Adrenal gland (tissue), 5 donors: ENCODE measurements at regions not wholly inside any gene's neighbourhood (a gene's known extent, or its start where the extent isn't known, plus 50 kb on each side); places are given as distances from the start of the nearest gene placed in this dataset.

Source experiments
- POLR2A ChIP-seq, 2 donors: fragments of 450-650 bp; IDR thresholded peaks; one replicate each; pipeline ENCODE4 v1.6.1; 2017; ENCODE audit warnings: antibody characterized with exemption in 2 of 2, mild to moderate bottlenecking in 2 of 2, moderate library complexity in 1 of 2
- TF ChIP-seq, protein P1 (sequence below), 6 experiments: fragments of 450-650 bp in 4 of 6; fragments of 200-600 bp in 2 of 6; sonication (generic) in 1 of 6; IDR thresholded peaks; 1 replicate in 5 of 6; 2 replicates in 1 of 6; pipeline versions ENCODE4 v1.5.1 to v1.8.0; 2016 to 2021; ENCODE audit warnings: antibody characterized with exemption in 6 of 6, mild to moderate bottlenecking in 2 of 6, moderate library complexity in 1 of 6
- donor health status: DM: no; HTN: no; CAD: no.

DNA sequence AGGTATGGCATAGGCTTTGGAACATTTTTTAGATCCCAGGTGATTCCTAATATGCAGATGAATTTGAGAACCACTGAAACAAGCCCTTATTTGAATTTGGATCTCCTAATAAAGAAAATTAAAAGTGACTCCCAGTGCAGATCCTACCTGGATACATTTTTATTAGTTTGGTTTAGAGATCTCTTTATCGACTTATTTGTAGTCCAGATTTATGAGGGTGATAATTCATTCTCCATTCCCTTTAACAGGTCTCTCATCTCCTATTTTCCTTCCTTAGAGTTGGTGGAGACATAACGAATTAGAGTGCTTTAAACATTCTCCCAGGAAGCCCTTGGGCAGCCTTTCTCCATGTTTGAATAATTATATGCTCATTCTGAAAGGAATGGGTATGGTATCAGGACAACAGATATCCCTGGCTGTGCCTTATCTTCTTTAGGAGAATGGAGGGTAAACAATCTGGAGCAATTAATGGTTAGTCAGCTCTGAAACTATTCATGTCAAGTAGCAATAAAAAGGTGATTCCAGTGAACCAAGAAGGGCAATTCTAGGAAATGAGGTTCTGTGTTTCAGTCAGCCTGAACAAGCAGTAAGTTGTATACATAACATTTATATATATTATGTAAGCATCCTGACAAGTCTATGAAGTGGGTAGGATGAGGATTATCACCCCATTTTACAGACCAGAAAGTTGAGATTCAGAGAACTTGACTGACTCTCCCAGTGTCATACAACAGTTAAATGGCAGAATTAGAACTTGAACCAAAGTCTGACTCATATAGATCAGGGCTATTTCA lies 53.9 kb upstream of the RCE1 start:
- TF ChIP-seq POLR2A (IDR thresholded peaks at IDR 0.05): no peak
- TF ChIP-seq, protein P1, sequence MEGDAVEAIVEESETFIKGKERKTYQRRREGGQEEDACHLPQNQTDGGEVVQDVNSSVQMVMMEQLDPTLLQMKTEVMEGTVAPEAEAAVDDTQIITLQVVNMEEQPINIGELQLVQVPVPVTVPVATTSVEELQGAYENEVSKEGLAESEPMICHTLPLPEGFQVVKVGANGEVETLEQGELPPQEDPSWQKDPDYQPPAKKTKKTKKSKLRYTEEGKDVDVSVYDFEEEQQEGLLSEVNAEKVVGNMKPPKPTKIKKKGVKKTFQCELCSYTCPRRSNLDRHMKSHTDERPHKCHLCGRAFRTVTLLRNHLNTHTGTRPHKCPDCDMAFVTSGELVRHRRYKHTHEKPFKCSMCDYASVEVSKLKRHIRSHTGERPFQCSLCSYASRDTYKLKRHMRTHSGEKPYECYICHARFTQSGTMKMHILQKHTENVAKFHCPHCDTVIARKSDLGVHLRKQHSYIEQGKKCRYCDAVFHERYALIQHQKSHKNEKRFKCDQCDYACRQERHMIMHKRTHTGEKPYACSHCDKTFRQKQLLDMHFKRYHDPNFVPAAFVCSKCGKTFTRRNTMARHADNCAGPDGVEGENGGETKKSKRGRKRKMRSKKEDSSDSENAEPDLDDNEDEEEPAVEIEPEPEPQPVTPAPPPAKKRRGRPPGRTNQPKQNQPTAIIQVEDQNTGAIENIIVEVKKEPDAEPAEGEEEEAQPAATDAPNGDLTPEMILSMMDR (IDR thresholded peaks at IDR 0.05): no peak
